ENCODE measurements at regions not wholly inside any gene's neighbourhood (a gene's known extent, or its start where the extent isn't known, plus 50 kb on each side); places are given as distances from the start of the nearest gene placed in this dataset.

DNA sequence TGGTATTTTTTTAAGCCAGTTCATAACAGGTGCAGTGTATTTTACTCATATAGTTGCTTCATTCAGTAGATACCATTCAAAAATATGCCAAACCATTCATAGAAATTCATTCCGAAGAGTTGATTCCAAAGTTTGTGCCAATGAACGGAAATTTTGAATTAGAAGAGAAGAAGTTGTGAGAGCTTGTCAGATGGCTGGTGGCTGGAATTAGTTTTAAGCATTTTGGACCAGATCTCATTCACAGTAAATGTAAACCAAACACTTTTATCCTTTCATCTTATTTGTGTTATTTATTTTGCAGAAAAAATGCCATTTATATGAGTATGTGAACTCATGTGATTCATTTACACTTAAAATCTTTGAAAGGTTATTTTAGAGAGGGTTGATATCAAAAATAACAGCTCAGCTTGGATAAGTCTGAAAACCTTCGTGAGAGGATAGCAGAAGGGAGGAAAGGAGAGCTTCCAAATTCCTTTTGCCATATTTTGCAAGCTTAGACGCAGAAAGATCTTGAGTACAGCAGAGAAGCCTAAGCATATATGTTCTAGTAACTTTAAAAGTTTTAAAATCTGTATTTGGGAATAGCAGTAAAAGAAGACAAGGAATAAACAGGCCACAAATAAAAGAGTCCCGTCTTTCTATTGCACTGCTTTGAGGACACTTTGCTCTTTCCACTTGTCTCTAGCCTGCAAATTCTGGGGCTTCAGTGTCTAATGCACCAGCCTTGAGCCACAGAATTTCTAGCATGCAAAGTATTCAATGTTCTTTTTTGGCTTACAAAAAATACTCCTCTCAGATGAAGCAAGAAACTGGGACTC lies 253.6 kb upstream of the FLRT2 start:
- no peak overlapping the region for H3K27ac ChIP-seq
- TF ChIP-seq, protein P1, sequence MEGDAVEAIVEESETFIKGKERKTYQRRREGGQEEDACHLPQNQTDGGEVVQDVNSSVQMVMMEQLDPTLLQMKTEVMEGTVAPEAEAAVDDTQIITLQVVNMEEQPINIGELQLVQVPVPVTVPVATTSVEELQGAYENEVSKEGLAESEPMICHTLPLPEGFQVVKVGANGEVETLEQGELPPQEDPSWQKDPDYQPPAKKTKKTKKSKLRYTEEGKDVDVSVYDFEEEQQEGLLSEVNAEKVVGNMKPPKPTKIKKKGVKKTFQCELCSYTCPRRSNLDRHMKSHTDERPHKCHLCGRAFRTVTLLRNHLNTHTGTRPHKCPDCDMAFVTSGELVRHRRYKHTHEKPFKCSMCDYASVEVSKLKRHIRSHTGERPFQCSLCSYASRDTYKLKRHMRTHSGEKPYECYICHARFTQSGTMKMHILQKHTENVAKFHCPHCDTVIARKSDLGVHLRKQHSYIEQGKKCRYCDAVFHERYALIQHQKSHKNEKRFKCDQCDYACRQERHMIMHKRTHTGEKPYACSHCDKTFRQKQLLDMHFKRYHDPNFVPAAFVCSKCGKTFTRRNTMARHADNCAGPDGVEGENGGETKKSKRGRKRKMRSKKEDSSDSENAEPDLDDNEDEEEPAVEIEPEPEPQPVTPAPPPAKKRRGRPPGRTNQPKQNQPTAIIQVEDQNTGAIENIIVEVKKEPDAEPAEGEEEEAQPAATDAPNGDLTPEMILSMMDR (IDR thresholded peaks at IDR 0.05), result no peak
- TF ChIP-seq ZFX (IDR thresholded peaks at IDR 0.05; ENCODE audit: borderline replicate concordance), result no peak

DNA sequence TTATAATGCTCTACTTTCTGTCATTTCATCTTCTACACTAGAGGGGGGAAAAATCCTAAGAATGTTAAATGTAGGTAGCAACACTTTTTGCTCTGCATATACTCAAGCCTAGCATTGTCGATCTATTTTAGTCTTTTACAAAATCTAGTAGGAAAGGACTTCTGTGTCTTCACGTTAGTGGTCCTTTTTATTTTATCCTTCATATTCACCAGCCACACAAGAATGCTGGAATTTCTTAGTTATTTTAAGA lies 253.0 kb upstream of the FLRT2 start:
- TF ChIP-seq, protein P1 (IDR thresholded peaks at IDR 0.05), result no peak
- TF ChIP-seq ZFX (IDR thresholded peaks at IDR 0.05; ENCODE audit: borderline replicate concordance), result no peak
- no peak overlapping the region for H3K27ac ChIP-seq

DNA sequence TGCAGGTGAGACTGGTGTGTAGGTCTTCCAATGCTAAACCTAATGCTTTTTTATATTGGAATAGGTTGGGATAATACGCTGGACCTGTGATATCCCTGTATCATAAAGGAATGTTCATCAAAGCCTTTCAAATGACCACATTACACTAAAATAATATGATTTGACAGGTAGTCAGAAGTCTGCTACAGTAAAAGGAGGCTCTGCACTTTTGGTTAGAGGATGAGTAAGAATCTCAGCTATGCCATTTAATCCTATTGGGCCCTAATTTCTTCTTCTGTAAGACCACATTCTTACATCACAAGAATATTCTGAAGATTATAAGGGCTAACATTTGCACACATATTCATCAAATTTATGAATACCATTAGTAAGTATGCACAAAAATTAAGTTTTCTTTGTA lies 250.5 kb upstream of the FLRT2 start:
- TF ChIP-seq, protein P1 (IDR thresholded peaks at IDR 0.05), result no peak
- TF ChIP-seq ZFX (IDR thresholded peaks at IDR 0.05; ENCODE audit: borderline replicate concordance), result no peak
- H3K27ac ChIP-seq, result no peak overlapping the region

DNA sequence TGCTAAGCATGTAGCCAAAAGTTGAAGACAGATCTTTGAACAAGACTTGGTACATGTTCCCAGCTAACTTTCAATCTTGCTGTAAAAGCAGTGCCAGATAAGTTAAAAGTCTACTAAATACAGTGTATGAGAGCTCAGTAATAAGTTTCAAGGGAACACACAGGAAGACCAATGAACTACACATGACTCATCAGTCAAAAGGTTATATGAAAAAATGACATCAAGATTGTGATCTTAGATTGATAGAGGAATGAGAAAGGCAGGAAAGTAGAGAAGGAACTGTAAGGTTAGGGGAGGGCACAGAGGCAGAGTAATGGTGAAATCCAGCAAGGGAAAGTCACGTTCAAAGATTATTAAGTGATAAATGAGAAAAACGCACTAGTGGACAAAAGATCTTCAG lies 249.9 kb upstream of the FLRT2 start:
- TF ChIP-seq, protein P1 (IDR thresholded peaks at IDR 0.05), result no peak
- no peak for TF ChIP-seq ZFX (IDR thresholded peaks at IDR 0.05; ENCODE audit: borderline replicate concordance)
- H3K27ac ChIP-seq, result no peak overlapping the region

DNA sequence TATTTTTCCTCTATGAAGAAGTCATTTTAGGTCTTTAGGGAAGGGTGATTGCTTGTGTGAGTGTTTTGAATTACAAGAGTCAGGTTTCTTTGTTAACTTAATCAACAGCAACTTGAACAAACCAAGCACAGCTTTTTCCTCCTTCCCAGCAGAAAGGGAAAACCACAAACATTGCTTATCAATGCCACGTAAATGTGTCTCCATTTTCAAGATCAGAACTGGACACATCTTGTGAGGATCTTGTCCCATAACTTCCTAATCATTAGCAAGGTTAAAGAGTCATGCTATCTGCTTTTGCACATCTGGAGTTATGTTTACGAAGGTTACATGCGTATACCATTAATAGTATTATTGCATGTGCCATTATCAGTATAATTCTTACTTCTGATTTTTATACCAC lies 248.0 kb upstream of the FLRT2 start:
- H3K27ac ChIP-seq, result no peak overlapping the region
- TF ChIP-seq ZFX (IDR thresholded peaks at IDR 0.05; ENCODE audit: borderline replicate concordance), result no peak
- TF ChIP-seq, protein P1 (IDR thresholded peaks at IDR 0.05), result no peak

DNA sequence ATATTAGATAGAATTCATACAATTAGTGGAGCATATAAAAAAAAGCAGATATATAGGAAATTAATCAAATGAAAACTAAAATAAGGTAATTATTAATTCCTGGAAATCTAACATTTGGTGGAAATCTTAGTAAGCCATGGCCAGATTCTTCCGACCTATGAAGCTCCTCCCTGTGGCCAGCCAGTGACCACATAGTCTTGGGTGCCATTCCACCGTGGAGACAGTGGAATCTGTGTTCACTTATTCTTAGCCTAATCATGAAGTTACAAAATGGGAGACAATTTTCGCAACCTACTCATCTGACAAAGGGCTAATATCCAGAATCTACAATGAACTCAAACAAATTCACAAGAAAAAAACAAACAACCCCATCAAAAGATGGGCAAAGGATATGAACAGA lies 241.9 kb upstream of the FLRT2 start:
- TF ChIP-seq ZFX (IDR thresholded peaks at IDR 0.05; ENCODE audit: borderline replicate concordance), result no peak
- TF ChIP-seq, protein P1 (IDR thresholded peaks at IDR 0.05), result no peak
- H3K27ac ChIP-seq, result no peak overlapping the region

DNA sequence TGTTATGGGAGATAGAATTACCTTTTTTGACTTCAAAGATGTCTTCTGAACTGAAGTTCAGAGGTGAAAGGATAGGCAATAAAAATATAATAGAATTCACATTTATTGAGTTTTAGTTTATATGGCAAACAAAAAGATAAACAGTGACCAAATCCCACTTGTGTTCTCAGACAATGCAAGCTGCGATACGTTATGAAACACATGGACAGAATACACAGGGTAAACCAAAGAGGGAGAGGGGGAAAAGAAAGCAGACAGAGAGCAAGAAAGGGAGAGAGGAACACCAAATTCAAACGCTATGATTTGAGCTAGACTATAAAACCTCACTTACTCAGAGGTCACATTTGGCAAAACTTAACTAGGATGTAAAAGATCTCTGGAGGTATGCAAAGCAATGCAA lies 238.2 kb upstream of the FLRT2 start:
- TF ChIP-seq, protein P1 (IDR thresholded peaks at IDR 0.05), result no peak
- TF ChIP-seq ZFX (IDR thresholded peaks at IDR 0.05; ENCODE audit: borderline replicate concordance), result no peak
- no peak overlapping the region for H3K27ac ChIP-seq

Measured in 22Rv1 (cell line).